ENCODE measurements at regions not wholly inside any gene's neighbourhood (a gene's known extent, or its start where the extent isn't known, plus 50 kb on each side); places are given as distances from the start of the nearest gene placed in this dataset.

DNA sequence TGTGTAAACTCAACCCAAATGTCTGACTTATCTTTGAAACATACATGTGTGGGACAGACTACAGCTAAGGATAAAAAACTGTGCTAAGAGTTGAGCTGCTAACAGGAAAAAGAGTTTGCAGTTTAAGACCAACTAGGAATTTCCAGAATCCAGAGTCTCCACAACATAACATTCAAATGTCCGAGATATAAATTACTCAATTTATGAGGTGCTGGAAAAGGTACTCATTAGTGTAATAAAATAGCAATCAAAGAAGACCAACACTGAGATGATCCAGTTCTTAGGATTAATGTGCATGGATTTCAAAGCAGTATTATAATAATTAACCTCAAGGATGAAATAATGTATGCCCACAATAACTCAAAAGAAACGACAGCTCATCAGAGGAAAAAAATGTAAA lies 426.5 kb upstream of the KCNMB2 start:
- TF ChIP-seq POLR2A (IDR thresholded peaks at IDR 0.05) (no peak), CTCF (IDR thresholded peaks at IDR 0.05) (no peak)

Data from testis (tissue), 2 donors.